ENCODE measurements at regions not wholly inside any gene's neighbourhood (a gene's known extent, or its start where the extent isn't known, plus 50 kb on each side); places are given as distances from the start of the nearest gene placed in this dataset.
"Not testable (repeated sequence)": the region's sequence is repeated elsewhere in the genome, so short reads cannot be mapped to it uniquely, and the experiment has no call there.

DNA sequence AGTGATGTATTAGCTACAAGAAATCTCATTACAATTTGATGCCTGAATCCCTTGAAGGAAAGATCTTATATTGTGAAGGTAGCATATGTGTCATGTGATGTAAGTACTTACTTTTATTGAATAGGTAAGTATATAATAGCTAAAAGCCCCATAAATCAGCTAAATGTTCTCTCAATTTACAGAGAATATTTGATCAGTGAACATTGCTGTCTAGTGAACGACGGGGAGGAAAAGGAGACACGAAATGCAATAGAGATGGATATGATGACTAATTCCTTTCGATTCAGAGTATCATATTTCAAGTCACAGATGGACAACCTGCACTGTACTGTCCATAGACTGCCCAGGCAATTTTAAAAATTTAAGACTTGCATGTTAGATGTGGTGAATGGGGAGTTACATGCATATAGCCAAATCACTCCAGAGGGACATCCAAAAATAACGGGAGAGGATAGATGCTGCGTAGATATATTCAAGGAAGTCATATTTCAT is 462.1 kb upstream of the CDIN1 start:
- no peak for DNase-seq

DNA sequence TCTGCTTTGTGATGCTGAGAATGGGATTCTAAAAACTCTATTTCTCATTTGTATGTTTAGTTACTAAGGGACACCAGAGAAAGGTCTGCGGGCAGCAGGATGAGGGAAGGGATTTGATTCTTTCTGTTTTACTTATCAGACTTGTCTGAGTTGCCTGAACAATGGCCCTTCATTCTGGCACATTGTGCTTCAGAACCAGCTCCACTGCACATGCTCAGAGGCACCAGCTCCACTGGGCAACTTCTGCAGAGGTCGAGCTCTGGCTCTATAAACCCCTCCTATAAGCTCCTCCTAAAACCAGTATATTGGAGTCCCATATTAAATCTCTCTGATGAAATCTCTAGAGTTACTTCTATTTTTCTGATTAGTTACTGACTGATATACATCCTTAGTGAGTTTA is 453.2 kb upstream of the CDIN1 start:
- DNase-seq, result no peak

DNA sequence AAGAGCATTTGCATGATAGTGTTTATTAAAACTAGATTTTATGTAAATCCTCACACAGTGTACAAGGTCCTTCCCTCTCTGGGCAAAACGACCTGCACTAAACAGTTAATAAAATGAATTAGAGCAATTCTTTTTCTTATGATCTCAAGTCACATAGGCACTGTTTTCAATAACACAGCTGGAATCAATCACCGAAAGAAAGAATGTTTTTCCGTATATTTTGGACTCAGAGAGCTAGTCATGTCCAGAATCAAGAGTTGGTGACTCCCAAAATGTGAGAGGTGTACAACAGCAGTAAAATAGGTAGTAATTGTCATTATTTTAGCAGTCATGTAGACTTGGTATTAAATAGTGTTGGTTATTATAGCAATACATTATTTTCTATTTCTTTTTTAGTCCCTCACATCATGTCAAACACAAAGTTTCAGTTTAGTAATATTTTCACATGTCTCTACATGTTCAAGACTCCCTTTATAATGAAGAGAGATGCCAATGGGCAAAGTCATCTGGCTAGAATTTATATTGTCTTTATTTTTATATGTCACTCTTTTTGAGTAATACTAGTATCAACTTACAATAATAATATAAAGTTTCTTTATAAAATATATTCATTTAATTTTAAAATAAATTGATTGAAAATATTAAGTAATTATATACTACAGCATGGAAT is 448.6 kb upstream of the CDIN1 start:
- DNase-seq, result no peak

DNA sequence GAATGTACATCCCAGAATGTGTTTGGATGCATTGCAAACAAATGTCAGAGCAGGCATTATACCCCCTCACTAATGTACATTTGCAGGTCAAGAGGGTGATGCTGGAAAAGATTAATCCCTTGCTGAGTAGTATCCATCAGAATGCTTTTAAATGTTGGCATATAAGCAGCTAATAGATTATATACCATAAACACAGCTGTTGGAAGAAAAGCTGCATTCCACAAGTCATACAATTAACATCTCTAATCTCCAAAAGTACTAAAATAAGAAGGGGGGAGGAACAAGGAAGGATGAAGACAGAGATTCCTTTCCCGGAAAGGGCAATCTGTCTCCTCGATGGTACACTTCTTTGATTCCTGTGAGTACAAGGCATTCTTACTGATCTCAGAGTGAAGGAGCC is 445.7 kb upstream of the CDIN1 start:
- DNase-seq, result no peak

DNA sequence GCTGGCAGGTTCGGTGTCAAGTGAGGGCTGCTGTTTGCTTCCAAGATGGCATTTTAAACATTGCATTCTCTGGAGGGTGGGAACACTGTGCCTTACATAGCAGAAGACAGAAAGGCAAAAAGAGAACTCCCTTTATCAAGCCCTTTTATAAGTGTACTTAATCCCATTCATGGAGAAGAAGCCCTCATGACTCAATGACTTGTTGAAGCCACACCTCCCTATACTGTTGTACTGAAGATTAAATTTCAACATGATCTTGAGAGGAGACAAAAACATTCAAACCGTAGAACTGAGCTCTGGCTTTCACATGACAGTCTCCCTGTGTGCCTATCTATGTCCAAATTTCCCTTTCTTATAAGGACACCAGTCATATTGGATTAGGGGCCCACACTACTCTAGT is 443.4 kb upstream of the CDIN1 start:
- no peak for DNase-seq

DNA sequence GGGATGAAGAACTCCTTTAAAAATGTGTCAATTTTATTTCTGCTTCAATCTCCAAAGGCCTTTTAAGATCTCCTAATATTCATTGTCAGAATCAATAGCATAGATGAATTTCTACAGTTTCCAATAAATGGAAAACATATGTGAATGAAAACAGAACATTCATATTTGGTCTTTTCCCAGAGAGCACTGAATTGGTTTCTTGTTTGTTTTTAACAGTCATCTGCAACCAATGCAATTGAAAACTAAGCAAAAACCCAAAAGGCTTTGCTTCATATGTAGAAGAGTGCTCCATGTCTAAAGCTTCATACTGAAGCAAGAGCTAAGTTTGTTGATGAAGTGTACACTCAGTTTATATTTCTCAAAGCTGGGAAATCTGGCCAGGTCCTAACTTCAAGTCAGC is 426.5 kb upstream of the CDIN1 start:
- DNase-seq, result no peak

DNA sequence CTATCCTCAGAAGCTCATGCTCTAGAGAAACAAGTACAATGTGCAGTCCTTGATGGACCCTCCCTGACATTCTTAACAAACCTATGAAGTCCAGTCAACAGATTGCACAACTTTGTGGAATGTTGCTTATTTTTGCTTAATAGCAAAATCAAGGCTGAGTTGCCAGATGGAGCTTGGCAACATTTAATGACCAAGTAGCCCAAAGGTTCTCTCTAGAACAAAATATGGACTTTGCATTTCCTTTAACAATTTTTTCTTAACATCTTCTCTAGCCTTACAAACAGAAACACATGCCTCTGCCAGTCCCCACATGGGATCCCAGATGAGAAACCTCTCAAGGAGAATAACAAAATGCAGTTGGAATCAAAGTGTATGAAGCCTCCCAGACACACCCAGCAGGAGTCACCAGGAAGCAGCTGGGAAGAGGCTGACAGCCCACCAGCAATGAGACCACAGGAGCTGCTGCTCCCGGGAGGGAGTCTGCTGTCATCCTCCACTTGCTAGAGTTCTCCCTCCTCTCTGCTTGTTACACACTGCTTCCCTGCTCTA is 422.5 kb upstream of the CDIN1 start:
- no peak for DNase-seq

DNA sequence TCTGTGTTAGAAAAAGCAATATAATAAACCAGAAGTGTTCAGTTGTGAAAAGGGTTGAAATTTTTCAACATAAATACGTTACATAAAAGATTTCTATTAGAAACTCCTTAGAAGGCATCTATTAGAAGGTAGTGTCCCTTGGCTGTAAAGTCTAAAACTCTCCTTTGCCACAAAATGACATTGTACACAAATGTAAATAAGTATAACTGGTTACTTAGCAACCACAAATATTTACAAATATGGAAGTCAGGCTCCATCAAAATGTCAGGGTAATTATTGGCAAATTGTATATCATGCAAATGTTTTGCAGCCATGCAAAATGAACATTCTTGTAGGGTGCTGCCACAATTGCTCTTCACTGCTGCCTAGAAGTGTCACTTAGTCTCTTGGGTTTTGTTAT is 419.1 kb upstream of the CDIN1 start:
- DNase-seq, result no peak

DNA sequence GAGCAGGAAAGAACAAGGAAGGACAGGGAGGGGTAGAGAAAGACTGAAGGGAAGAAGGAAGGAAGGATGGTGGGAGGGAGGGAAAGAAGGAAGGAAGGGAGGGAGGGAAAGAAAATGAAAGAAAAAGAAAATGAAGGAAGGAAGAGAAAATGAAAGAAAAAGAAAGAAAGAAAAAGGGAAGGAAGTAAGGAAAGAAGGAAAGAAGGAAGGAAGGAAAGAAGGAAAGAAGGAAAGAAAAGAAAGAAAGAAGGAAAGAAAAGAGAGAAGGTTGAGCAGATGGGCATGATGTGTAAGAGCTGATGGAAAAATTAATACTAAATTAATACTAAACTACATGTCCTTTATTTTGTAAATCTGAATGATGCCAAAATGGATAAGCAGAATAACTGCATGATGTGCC is 418.3 kb upstream of the CDIN1 start:
- no peak for DNase-seq

DNA sequence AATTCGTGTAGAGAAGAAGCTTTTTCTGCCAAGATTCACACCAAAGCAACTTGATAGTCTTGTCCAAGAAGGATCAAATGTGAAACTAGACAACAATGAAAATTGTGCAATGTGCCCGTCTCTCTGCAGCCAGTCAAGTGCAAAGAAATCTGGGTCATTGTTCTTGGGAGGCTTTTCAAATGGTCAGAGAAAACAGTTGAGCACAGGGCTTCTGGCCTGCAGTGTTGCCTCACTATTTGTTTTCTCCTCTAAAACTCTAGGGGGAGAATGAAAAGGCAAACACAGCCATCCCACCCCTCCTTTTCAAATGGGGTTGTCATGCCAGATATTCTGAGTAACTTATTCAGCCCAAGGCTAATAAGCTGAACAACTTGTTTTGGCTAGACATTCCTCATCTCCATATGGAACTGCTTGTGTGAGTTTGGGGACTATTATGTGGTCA is 417.6 kb upstream of the CDIN1 start:
- DNase-seq, result no peak

DNA sequence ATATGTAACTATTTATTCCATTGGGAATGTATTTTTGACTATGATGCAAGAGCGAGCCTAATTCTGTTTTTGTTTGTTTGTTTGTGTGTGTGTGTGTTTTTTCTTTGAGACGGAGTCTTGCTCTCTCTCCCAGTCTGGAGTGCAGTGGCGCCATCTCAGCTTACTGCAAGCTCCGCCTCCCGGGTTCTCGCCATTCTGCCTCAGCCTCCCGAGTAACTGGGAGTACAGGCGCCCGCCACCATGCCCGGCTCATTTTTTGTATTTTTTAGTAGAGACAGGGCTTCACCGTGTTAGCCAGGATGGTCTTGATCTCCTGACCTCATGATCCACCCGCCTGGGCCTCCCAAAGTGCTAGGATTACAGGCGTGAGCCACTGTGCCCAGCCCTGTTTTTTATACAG is 415.4 kb upstream of the CDIN1 start:
- DNase-seq, result not testable (repeated sequence)

DNA sequence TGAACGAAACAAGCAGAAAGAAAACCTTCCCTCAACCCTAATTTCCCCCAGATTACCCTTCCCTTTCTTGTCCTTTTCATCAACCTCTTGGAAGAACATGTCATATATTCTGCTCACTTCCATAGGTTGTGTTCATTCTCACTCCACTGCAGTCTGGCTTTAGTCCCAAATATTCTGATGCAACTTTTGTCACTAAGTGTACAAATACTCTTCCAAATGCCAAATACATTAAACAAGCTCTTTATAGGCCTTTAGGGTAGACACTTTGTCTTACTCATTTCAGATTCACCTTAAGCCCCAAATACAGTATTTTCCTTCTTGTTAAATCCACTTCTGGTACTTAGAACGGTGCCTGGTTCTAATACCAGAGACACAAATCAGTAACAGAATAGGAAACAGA is 406.5 kb upstream of the CDIN1 start:
- no peak for DNase-seq

DNA sequence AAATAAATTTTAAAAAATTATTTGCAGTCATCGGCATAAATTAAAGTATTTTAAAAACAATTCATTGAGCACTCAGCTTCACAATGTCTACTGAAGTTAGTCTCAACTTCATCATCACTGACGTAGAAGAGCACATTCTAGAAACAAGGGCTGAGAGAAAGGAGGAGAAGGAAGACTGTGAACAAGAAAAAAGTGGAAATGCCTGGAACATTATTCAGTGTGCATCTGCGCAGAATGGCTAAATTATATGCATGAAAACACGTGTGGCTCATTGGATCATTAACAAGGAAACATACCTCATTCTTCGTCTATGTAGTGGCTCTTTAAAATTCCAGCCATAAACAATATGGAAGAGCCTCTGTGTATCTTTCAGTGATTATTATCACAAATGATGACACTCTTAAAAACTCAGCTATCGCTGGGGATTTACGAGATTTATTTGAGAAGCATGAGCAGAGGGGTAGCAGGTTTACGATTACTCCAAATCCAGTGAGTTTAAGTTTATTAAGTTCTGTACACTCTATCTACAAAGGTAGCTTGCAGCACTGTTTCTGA is 404.2 kb upstream of the CDIN1 start:
- DNase-seq, result no peak

DNA sequence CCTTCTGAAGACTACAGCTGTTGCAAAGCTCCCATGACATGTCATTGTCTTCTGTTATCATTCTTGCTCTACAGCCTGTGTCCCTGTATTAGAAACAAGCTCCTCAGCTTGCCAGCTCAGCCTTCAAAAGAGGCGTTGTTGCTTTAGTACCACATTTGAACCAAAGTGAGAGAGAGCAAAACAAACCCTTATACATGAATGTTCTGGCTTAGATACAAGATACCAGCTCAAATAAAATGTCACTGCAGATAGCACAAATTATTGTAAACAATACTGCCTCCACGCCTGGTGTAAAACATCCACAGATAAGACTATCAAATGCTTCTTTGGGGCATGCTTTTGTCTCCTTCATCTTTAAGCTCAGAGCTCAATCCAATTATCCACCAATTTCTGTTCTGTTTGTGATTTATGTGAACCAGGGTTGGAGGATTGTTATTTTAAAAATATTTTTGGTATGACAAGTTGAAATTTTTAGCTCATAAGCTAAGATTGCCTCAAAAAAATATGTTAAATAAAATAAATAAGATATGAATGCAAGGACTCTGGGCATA is 403.6 kb upstream of the CDIN1 start:
- DNase-seq, result no peak

DNA sequence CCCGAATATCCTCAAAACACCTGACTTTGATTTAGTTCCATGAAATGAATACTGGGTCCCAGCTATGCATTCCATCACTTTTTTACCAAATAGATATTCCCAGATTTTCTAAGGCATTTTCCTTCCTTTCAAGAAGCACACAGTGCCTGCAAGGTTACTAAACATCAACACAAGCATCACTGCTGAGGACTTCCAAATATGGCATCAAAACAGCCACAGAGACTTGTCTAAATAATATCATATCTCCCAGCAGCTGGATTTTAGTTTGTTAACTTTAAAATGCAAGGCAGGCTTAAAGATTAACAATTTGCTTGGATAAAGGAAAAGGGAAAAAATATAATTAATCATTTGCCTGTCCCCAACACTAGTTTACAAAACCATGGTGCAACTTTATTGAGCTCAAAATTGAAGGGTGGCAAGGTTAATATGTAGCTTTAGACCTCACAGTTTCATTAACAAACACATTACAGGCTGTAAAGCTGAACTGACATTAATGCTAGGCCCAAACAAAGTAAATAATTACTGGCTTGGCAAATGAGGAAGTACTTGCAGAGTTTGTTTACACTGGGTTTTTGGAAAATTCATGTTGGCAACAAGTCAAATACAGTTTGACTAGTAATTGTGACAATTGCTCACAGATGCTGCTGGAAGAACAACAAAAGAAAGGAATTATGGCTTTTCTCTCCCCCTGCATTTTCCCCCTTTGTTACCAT is 401.7 kb upstream of the CDIN1 start:
- peak; percentile 16 for DNase-seq

DNA sequence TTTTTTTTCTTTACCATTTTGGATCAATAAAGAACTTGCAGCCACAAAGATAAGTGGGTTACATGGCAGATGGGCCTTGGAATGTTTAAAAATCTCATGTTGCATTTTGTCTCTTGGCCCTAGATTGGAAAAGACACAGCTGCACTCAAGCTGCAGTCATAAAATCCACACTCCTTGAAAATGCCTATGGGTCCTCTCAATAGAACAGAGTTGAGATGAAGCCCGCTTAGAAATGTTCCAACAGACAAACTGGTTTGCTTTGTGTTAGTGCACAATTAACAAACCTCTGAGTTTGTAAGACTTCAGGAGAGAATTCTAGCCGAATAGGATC is 401.2 kb upstream of the CDIN1 start:
- no peak for DNase-seq

DNA sequence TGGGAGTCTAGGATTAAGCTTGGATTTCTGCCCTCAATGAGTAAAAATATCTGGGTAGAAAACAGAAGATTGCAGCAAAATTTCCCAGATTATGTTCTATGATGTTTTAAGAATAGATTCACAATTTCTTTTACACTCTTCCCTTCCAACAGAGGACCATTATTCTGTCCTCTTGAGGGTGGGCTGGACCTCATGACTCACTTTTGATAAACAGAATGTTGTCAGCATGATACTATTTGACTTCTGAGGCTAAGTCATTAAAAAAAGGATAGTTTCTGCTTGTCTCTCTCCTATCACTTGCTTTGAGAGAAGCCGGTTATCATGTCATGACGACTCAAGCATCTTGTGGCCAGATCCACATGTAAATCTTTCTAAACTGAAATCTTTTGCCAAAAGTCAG is 396.2 kb upstream of the CDIN1 start:
- no peak for DNase-seq

DNA sequence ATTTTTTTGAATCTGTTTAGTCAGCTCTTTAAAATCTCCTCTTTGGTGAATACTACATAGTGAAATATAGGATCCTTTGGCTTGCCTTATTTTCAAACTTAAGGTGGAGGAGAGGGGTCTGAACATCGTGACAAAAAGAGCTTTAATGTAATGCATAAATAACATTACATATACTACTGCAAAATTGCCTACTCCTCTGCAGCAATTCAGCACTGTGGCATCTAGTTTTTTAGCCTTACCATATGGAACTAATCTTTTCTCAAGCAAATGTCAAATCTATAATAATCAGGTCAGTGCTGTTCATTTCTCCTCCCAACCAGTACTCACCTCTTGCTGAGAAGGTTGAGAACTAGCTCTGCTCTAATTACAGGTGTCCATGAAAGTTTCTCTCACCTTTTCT is 394.0 kb upstream of the CDIN1 start:
- no peak for DNase-seq

DNA sequence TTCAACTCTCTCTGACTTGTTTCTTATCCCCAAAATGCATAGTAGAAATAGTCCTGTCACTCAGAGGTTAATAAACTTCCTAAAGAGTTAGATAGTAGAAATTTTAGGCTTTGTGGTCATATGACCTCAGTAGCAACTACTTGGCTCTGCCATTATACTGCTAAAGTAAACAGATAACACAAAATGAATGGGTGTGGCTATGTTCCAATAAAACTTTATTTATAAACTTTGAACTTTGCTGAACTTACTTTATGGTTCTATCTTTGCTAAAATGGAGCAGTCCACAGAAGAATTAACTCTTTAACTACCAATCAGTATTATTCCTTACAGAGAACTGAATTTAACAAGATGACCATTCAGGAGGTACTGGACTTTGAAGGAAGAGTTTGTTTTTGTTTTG is 393.6 kb upstream of the CDIN1 start:
- no peak for DNase-seq

DNA sequence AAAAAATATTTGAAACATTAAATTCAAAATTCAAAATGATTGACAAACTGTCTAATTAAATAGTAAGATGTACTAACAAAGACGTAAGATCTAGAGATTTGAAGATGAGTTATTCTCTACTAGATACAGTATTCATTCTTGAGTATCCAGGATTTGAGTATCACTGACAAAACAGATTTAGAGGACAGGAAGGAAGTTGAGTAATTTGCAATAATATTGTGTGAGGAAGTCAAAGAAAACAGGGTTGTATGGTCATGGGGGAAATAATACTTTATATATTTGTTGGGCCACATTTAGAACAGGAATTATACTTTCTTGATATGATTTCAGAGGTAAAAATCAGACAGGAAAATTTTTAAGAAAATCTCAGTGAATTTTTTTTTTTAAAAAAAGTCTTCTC is 393.1 kb upstream of the CDIN1 start:
- DNase-seq, result no peak

DNA sequence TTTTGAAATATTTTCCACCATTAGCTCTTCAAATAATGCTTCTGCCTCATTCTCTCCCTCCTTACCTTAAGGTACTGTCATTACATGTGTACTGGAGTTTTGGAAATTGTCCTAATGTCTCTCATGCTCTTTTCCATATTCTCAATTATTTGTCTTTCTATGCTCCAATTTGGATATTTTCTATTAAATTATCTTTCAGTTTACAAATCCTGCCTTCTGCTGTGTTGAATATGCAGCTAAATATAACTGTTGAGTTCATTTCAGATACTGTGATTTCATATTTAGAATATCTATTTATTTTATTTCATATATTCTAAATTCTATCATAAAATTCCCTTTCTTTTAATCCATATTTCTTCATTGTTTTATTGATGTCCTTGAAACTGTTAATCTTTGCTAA is 388.0 kb upstream of the CDIN1 start:
- DNase-seq, result no peak

DNA sequence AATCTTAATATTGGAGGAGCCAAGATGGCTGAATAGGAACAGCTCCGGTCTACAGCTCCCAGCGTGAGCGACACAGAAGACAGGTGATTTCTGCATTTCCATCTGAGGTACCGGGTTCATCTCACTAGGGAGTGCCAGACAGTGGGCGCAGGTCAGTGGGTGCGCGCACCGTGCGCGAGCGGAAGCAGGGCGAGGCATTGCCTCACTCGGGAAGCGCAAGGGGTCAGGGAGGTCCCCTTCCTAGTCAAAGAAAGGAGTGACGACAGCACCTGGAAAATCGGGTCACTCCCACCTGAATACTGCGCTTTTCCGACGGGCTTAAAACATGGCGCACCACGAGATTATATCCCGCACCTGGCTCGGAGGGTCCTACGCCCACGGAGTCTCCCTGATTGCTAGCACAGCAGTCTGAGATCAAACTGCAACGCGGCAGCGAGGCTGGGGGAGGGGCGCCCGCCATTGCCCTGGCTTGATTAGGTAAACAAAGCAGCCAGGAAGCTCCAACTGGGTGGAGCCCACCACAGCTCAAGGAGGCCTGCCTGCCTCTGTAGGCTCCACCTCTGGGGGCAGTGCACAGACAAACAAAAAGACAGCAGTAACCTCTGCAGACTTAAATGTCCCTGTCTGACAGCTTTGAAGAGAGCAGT is 383.9 kb upstream of the CDIN1 start:
- not testable (repeated sequence) for DNase-seq

DNA sequence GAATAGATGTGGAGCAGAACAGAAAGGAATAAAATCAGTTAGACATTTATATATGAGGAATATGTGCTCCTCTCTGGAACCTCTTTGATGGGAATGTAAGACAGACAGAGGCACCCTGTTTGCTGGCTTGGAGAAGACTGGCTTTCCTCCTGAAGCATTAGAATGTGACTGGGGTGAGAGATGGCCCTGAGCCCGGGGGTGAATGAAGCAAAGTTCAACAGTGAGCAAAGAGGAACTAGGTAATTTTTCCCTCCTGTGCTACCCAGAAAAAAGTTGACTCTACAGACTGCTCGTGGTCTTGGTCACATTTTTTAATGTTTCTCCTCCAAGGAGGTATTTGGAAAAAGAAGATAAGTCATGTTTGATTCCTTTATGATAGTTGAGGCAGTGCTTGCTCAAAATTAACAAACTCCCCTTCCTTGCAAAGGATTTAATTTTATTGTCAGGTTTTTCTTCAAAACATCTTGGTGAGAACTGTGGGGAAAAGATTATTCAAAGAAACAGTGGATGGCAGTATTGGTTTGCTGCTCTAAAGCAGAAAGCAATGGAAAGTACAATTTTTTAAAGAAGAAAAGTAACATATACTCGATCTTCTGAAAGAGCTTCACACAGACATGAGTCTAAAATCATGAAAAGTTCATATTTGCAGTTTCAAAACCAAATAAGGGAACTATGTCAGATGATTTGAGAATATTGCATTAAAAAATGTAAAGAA is 370.4 kb upstream of the CDIN1 start:
- no peak for DNase-seq

Measured in NCI-H146 (cell line).